ENCODE measurements at regions not wholly inside any gene's neighbourhood (a gene's known extent, or its start where the extent isn't known, plus 50 kb on each side); places are given as distances from the start of the nearest gene placed in this dataset.

- TF ChIP-seq CTCF (IDR thresholded peaks at IDR 0.05) = no peak
- no peak for TF ChIP-seq POLR2A (IDR thresholded peaks at IDR 0.05)
Measured at GRCh38 chr12:124149287-124149686, 145.6 kb upstream of the RFLNA start.

Data from testis (tissue), 2 donors.